Activated T-cell treated with anti-CD3 and anti-CD28 coated beads, Interleukin-2, amount 50 U/mL, for 48 hours (primary cell): ENCODE measurements at regions not wholly inside any gene's neighbourhood (a gene's known extent, or its start where the extent isn't known, plus 50 kb on each side); places are given as distances from the start of the nearest gene placed in this dataset.
"Not testable (repeated sequence)": the region's sequence is repeated elsewhere in the genome, so short reads cannot be mapped to it uniquely, and the experiment has no call there.

Experiments used
- DNase-seq, 2 experiments: peaks; one replicate each; pipeline ENCODE4 v3.0.0-alpha.2; 2020

GRCh38 chr3:181327349-181327748 is 337.8 kb upstream of the DNAJC19 start:
- DNase-seq, result no peak

- no peak for DNase-seq
Measured at GRCh38 chr3:181326637-181327223, 337.2 kb upstream of the DNAJC19 start.

GRCh38 chr3:181324516-181324915 is 335.0 kb upstream of the DNAJC19 start:
- DNase-seq, result not testable (repeated sequence)

- DNase-seq, result no peak
Measured at GRCh38 chr3:181318321-181318720, 328.8 kb upstream of the DNAJC19 start.

DNA sequence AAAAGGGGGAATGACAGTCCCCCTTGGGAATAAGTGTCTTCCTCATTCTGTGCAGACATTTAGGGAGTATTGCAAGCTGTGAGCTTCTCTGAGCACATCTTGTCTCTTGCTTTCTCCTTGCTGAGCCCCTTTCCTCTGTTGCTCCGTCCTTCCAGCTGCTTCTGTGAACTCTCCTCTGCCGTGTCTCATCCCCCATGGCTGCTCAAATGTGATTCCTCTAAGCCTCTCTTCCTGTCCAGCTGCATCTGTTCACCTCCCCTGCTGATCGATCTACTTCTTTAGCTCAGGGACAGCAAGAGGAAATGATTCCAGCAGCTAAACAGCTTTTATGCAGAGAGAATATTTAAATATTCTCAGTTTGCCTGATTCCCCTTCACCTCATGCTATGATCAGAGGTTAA is 328.0 kb upstream of the DNAJC19 start:
- DNase-seq, result no peak

GRCh38 chr3:181316482-181316881 is 326.9 kb upstream of the DNAJC19 start:
- no peak for DNase-seq

- no peak for DNase-seq
Measured at GRCh38 chr3:181313335-181313734, 323.8 kb upstream of the DNAJC19 start.

DNA sequence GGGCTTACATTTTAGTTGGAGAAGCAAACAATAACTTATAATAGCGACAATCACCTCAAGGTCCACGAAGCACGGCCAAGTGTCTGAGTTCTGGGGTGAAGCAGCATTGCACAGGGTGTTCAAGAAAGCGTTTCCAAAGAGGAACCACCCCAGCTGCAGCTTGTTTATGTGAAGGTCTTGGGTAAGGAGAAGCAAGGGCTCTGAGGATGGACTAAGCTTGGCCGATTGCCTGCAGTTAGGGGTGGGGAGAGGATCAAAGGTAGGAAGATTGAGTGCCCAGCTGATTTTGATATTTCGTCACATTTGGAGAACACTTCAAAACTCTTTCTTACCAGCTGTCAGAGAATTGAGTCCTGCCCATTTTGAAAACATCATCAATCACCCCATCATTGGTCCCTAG is 321.6 kb upstream of the DNAJC19 start:
- no peak for DNase-seq

DNA sequence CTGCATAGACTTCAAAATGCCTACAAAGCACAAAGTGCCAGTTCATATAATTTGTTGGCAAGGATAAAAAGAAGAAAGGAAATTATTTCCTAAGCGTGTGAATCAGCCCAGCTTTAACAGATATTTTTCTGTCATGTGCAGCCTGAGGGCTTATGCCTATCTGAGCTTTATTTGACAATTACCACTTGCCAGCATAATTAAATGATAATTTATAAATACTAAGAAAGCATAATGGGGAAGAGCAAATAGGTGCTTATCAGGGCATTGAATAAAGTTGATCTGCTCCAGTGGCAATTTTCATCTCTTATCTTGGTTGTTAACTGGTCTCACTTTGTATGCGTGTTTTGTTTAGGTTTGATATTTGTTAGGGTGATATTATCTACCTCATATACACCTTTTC is 313.4 kb upstream of the DNAJC19 start:
- DNase-seq, result no peak

DNA sequence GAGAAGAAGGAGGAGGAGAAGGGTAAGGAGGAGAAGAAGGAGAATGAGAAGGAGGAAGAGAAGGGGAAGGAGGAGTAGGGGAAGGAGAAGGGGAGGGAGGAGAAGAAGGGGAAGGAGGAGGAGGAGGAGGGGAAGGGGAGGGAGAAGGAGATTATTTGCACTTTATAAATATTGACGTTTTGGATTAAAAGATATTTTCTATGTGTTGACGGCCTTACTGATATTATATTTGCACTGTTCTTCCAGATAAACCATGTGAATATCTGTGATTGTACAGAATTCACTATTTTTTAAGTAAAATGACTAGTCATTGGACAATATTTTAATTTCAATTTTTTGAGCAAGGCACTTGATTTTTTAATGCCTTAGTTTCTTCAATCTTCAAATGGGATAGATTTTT is 310.5 kb upstream of the DNAJC19 start:
- DNase-seq, result no peak

DNA sequence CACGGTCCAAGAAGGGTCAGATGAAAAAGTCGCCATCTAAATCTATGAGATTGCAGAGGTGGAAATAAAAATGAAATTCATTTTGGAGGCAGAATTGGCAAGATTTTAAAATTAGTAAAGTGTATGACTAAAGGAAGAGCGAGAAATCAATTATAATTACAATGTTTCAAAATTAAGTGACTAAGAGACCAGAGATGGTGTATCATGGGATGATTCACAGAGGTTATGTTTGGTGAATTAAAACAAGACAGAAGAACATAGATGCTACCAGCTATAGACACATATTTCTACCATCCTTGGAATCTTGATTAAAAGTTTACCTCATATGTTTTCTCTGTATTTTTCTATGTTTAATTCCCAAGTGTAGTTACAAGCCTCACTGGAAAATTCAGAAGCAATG is 308.9 kb upstream of the DNAJC19 start:
- DNase-seq, result no peak

DNA sequence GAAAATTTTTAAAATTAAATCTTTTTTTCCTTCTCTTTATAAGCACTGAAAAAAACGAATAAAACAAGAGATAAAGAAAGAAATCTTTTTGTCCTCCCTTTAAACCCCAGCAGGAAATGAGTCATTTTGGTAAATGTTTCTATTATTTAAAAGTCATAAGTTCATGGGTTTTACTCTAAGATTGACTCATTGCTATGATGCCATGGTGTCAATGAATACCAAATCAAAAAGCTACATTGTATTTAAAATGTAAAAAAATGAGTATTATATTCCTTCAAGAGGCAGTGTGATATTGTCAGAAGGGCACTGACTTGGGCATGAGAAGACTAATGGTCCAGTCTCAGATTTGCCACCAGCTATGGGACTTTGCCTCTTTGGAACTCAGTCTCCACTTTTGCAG is 303.4 kb upstream of the DNAJC19 start:
- no peak for DNase-seq

GRCh38 chr3:181290941-181291340 is 301.4 kb upstream of the DNAJC19 start:
- DNase-seq, result no peak

GRCh38 chr3:181289306-181289705 is 299.8 kb upstream of the DNAJC19 start:
- no peak for DNase-seq

DNA sequence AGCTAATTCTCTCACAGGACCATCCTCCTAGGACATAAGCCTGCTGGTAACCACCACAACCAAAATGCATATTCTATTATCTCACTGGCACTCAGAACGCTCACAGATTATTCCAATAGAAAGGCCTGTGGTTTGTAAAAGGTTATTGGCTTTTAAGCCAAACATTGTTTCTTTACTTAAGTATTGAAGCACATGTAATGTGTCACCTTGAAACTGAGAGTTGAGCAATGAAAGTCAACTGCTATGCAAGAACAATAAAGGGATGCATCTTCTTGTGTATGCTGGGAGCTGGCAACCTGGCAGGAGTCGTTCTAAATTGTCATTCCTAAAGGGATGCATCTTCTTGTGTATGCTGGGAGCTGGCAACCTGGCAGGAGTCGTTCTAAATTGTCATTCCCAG is 298.6 kb upstream of the DNAJC19 start:
- no peak for DNase-seq

GRCh38 chr3:181279239-181279565 is 289.7 kb upstream of the DNAJC19 start:
- DNase-seq, result no peak

DNA sequence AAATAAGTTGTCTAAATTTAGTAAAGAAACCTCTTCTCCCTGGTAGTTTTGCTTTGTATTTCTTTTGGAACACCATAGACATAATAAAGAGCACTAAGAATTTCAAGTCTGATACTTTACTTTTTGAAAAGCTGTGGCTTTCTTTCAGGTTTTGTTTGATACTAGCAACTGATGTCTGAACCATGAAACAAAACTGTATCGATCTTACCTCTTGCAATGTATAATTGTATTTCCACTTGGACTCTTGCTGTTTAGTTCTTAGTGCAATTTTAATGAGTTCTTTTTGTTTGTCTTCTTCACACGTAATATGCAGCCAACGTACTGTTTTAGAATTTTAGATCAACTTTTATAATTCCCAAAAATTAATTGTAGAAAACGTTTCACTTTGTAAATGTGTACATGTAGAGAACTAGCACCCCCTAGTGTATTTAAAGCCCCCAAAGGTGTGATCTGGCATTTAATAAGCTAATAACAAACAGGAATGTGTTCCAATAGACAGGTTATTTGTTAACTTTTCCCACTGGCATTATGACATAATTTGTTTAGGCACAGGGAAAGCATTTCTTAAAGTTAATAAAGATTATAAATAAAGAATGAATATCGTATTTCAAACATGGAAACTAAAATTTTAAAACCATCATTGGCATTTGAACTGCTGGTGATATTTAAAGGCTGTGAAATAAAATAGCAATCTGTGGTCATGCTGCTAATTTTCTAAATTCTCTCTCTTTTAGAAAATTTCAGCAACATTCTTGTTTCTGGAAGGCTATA is 289.1 kb upstream of the DNAJC19 start:
- no peak for DNase-seq

GRCh38 chr3:181276358-181276896 is 286.9 kb upstream of the DNAJC19 start:
- DNase-seq, result no peak

DNA sequence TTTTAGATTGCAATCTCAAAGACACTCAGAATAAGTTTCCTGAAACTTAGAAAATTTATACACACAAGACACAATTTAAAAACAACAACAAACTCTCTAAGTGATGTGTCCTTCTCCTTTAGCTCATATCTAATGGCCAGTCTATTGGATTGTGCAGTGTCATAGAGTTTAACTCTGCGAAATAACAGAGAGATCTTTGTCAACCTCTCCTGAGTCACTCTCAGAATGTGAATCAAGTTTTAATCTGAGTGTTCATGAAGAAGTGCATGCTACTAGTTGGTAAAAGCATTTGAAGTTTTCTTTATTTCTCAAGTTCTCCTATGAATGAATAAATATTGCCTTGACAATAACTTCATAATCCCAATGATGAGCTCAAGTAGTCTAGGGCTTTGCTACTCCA is 284.5 kb upstream of the DNAJC19 start:
- no peak for DNase-seq

- no peak for DNase-seq
Measured at GRCh38 chr3:181267312-181267711, 277.8 kb upstream of the DNAJC19 start.

GRCh38 chr3:181265750-181266333 is 276.3 kb upstream of the DNAJC19 start:
- no peak for DNase-seq

- DNase-seq, result no peak
Measured at GRCh38 chr3:181264486-181264885, 274.9 kb upstream of the DNAJC19 start.

GRCh38 chr3:181253796-181254195 is 264.3 kb upstream of the DNAJC19 start:
- DNase-seq, result no peak

DNA sequence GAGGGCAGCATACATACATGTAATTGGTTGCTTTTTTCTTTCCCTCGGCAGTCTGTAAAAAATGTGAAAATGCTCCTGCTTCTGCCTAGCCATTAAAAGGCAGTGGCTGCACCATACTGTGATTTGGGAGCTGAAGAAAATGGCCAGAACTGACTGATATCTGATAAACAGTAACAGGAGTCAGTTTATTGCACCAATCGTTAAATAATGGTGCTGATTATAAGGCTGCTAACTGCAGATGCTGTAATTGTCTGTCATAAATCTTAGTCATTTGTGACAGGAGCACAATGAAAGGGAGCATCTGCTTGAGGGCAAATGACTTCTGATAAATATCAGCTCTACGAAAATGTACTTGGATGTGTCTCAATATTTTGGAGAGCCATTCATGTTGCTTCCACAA is 263.1 kb upstream of the DNAJC19 start:
- no peak for DNase-seq
